ENCODE measurements at regions not wholly inside any gene's neighbourhood (a gene's known extent, or its start where the extent isn't known, plus 50 kb on each side); places are given as distances from the start of the nearest gene placed in this dataset.
"Not testable (repeated sequence)": the region's sequence is repeated elsewhere in the genome, so short reads cannot be mapped to it uniquely, and the experiment has no call there.

DNA sequence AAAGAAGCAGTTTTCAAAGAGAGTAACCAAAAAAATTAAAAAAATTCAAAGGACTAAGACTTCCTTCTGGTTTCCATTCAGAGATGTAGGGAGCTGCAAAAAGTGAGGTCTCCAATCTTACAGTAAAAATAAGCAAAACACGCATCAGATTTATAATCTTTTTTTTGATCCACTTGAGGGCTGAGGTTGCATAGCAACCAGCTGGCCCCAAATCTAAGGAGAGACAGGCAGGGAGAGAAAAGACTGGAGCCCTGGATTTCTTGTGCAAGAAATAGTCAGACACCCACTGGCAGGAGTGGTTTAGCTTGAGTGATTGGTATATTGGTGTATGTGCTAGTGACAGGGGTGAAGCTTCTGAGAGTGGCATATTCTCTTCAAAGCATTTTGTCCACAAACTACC is 135.9 kb upstream of the FUT9 start:
- no peak overlapping the region for H3K27ac ChIP-seq
- no peaks in the 10 kb centered on the region for H3K4me1 ChIP-seq (ENCODE audit: control insufficient read depth in 1 of 2, low read depth in 2 of 2)
- DNase-seq (ENCODE audit: low spot score) (no peak), ATAC-seq (ENCODE audit: insufficient number of reproducible peaks, low FRiP score, low read depth) (no peak)
- H3K27me3 ChIP-seq (replicated peaks; ENCODE audit: insufficient read depth), result no peaks in the 10 kb centered on the region
- no peaks in the 10 kb centered on the region for H3K36me3 ChIP-seq
- H3K9me3 ChIP-seq, result no peaks in the 10 kb centered on the region
- no peak overlapping the region for H3K4me3 ChIP-seq
- TF ChIP-seq, protein P1, sequence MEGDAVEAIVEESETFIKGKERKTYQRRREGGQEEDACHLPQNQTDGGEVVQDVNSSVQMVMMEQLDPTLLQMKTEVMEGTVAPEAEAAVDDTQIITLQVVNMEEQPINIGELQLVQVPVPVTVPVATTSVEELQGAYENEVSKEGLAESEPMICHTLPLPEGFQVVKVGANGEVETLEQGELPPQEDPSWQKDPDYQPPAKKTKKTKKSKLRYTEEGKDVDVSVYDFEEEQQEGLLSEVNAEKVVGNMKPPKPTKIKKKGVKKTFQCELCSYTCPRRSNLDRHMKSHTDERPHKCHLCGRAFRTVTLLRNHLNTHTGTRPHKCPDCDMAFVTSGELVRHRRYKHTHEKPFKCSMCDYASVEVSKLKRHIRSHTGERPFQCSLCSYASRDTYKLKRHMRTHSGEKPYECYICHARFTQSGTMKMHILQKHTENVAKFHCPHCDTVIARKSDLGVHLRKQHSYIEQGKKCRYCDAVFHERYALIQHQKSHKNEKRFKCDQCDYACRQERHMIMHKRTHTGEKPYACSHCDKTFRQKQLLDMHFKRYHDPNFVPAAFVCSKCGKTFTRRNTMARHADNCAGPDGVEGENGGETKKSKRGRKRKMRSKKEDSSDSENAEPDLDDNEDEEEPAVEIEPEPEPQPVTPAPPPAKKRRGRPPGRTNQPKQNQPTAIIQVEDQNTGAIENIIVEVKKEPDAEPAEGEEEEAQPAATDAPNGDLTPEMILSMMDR (IDR thresholded peaks at IDR 0.05), result no peak

DNA sequence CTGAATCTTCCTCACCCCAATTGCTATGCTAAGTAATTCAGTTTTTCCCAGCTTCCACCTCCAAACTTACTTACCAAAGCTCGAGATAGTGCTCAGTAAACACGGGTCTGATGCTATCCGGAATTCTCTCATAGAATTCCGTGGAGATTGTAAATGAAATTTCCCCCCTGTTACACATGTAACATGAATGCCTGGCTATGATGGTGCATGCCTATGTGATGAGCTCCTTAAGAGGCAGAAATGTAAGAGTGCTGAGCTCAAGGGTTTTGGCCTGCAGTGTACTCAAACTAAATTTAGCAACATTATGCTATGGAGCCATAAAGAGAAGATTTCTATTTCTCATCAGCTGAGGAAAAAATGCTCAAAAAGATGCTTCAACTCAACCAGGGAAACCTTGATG is 133.4 kb upstream of the FUT9 start:
- ATAC-seq (ENCODE audit: insufficient number of reproducible peaks, low FRiP score, low read depth), result no peak
- no peak for DNase-seq (ENCODE audit: low spot score)
- Histone ChIP-seq H3K9me3 (no peaks in the 10 kb centered on the region), H3K27ac (no peak overlapping the region), H3K27me3 (replicated peaks; ENCODE audit: insufficient read depth) (no peaks in the 10 kb centered on the region), H3K4me1 (ENCODE audit: control insufficient read depth in 1 of 2, low read depth in 2 of 2) (no peaks in the 10 kb centered on the region), H3K36me3 (no peaks in the 10 kb centered on the region), H3K4me3 (no peak overlapping the region)
- TF ChIP-seq, protein P1 (IDR thresholded peaks at IDR 0.05), result no peak

DNA sequence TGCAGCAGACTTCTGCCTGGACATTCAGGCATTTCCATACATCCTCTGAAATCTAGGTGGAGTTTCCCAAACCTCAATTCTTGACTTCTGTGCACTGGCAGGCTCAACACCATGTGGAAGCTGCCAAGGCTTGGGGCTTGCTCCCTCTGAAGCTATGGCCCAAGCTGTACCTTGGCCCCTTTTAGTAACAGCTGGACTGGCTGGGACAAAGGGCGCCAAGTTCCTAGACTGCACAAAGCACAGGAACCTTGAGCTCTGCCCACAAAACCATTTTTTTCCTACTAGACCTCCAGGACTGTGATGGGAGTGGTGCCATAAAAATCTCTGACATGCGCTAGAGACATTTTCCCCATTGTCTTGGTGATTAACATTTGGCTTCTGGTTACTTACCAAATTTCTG is 127.1 kb upstream of the FUT9 start:
- not testable (repeated sequence) for H3K4me3 ChIP-seq; ATAC-seq (ENCODE audit: insufficient number of reproducible peaks, low FRiP score, low read depth); H3K36me3 ChIP-seq; H3K4me1 ChIP-seq (ENCODE audit: control insufficient read depth in 1 of 2, low read depth in 2 of 2); H3K27me3 ChIP-seq (replicated peaks; ENCODE audit: insufficient read depth); H3K9me3 ChIP-seq; H3K27ac ChIP-seq; DNase-seq (ENCODE audit: low spot score)

DNA sequence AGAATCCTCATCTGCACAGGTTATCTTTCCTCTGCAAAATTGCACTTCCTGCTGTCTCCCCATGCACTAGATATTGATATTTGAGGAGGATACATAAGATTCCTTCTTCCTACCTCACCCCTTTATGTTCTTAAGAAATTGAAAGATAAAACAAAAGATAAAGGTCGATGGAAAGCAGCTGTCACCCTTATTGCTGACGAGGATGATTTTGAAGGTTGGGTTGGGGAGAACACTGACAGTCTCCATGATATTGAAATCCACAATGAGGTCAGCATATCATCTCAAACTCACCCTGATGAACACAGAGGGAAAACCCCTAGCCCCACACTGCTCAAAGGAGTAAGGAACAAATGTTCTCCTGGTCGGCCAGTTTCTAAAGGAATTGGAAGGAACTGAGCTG is 110.6 kb upstream of the FUT9 start:
- H3K36me3 ChIP-seq, result no peaks in the 10 kb centered on the region
- H3K4me1 ChIP-seq (ENCODE audit: control insufficient read depth in 1 of 2, low read depth in 2 of 2), result no peaks in the 10 kb centered on the region
- H3K27me3 ChIP-seq (replicated peaks; ENCODE audit: insufficient read depth), result no peaks in the 10 kb centered on the region
- DNase-seq (ENCODE audit: low spot score) (no peak), ATAC-seq (ENCODE audit: insufficient number of reproducible peaks, low FRiP score, low read depth) (no peak)
- no peaks in the 10 kb centered on the region for H3K9me3 ChIP-seq
- H3K27ac ChIP-seq, result no peak overlapping the region
- TF ChIP-seq, protein P1 (IDR thresholded peaks at IDR 0.05), result no peak
- H3K4me3 ChIP-seq, result no peak overlapping the region

DNA sequence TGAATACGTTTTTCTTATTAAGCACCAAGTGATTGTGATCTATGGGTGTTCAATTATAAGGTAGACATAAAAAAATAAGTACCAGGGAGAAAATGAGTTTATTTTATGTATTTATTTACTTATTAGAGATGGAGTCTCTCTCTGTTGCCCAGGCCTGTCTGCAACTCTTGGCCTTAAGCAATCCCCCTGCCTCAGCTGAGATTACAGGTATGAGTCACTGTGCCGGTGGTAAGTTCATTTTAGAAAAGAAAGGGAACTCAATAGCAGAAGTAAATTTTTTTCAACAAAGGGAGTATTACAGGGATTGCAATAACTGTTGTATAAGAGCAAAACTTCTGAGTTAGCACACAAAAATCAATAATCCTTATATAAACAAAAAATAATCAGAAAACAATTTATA is 98.7 kb upstream of the FUT9 start:
- no peak for DNase-seq (ENCODE audit: low spot score)
- TF ChIP-seq, protein P1 (IDR thresholded peaks at IDR 0.05), result no peak
- Histone ChIP-seq H3K4me3 (no peak overlapping the region), H3K27ac (no peak overlapping the region), H3K36me3 (no peaks in the 10 kb centered on the region), H3K4me1 (ENCODE audit: control insufficient read depth in 1 of 2, low read depth in 2 of 2) (no peaks in the 10 kb centered on the region), H3K27me3 (replicated peaks; ENCODE audit: insufficient read depth) (no peaks in the 10 kb centered on the region), H3K9me3 (no peaks in the 10 kb centered on the region)
- no peak for ATAC-seq (ENCODE audit: insufficient number of reproducible peaks, low FRiP score, low read depth)

DNA sequence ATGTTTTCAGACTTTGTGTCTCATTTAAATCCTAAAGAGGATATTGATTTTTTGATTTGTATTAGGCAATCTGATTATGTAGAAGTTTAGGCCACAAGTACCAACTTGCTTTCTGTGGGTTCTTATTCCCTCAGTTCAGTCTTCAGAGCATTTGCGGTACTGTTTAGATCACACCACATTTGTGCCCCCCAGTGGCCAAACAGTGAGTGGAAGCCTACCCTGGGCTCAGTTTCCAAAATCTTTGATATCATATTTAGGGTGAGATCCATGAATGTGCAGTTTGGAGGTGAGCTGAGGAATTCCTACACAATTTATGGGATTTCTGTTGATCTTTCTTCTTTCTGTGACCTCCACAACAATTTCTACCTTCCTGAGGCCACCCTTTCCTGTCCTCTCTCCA is 92.3 kb upstream of the FUT9 start:
- Histone ChIP-seq H3K4me3 (no peak overlapping the region), H3K4me1 (ENCODE audit: control insufficient read depth in 1 of 2, low read depth in 2 of 2) (no peaks in the 10 kb centered on the region), H3K36me3 (no peaks in the 10 kb centered on the region), H3K27me3 (replicated peaks; ENCODE audit: insufficient read depth) (no peaks in the 10 kb centered on the region), H3K27ac (no peak overlapping the region), H3K9me3 (no peaks in the 10 kb centered on the region)
- ATAC-seq (ENCODE audit: insufficient number of reproducible peaks, low FRiP score, low read depth) (no peak), DNase-seq (ENCODE audit: low spot score) (no peak)
- TF ChIP-seq, protein P1 (IDR thresholded peaks at IDR 0.05), result no peak

Data from thoracic aorta (tissue), 2 donors.